ENCODE measurements at regions not wholly inside any gene's neighbourhood (a gene's known extent, or its start where the extent isn't known, plus 50 kb on each side); places are given as distances from the start of the nearest gene placed in this dataset.

GRCh38 chr6:121828146-121828886 is 392.9 kb downstream of the GJA1 start:
- H3K79me2 ChIP-seq, result no peaks in the 10 kb centered on the region
- H3K27ac ChIP-seq, result no peak overlapping the region
- no peaks in the 10 kb centered on the region for H3K36me3 ChIP-seq (ENCODE audit: control insufficient read depth, insufficient read depth, low read length)
- H3K4me3 ChIP-seq (ENCODE audit: low read depth, low read length), result no peak overlapping the region
- no peak overlapping the region for H2AFZ ChIP-seq
- H3K4me2 ChIP-seq (ENCODE audit: low read length), result no peak overlapping the region
- H3K9ac ChIP-seq, result no peak overlapping the region
- H3K4me1 ChIP-seq, result no peaks in the 10 kb centered on the region
- no peak for TF ChIP-seq CTCF (IDR thresholded peaks at IDR 0.05)
- no peaks in the 10 kb centered on the region for H3K27me3 ChIP-seq (ENCODE audit: control insufficient read depth, insufficient read depth, low read length)
- H3K9me3 ChIP-seq (ENCODE audit: control insufficient read depth, low read length), result no peaks in the 10 kb centered on the region

GRCh38 chr6:121830736-121831135 is 395.3 kb downstream of the GJA1 start:
- Histone ChIP-seq H2AFZ (no peak overlapping the region), H3K9me3 (ENCODE audit: control insufficient read depth, low read length) (no peaks in the 10 kb centered on the region), H3K27me3 (ENCODE audit: control insufficient read depth, insufficient read depth, low read length) (no peaks in the 10 kb centered on the region), H3K4me3 (ENCODE audit: low read depth, low read length) (no peak overlapping the region), H3K4me2 (ENCODE audit: low read length) (no peak overlapping the region), H3K9ac (no peak overlapping the region), H3K79me2 (no peaks in the 10 kb centered on the region), H3K36me3 (ENCODE audit: control insufficient read depth, insufficient read depth, low read length) (no peaks in the 10 kb centered on the region), H3K4me1 (no peaks in the 10 kb centered on the region), H3K27ac (no peak overlapping the region)
- TF ChIP-seq CTCF (IDR thresholded peaks at IDR 0.05), result no peak

- Histone ChIP-seq H3K79me2 (no peaks in the 10 kb centered on the region), H2AFZ (no peak overlapping the region), H3K27ac (no peak overlapping the region)
Observed at GRCh38 chr6:121835662-121836061, 400.2 kb downstream of the GJA1 start.

GRCh38 chr6:121837545-121838229 is 402.2 kb downstream of the GJA1 start:
- Histone ChIP-seq H2AFZ (no peak overlapping the region), H3K9me3 (ENCODE audit: control insufficient read depth, low read length) (no peaks in the 10 kb centered on the region), H3K9ac (no peak overlapping the region), H3K4me2 (ENCODE audit: low read length) (no peak overlapping the region), H3K4me3 (ENCODE audit: low read depth, low read length) (no peak overlapping the region), H3K79me2 (no peaks in the 10 kb centered on the region), H3K27me3 (ENCODE audit: control insufficient read depth, insufficient read depth, low read length) (no peaks in the 10 kb centered on the region), H3K4me1 (no peaks in the 10 kb centered on the region), H3K36me3 (ENCODE audit: control insufficient read depth, insufficient read depth, low read length) (no peaks in the 10 kb centered on the region), H3K27ac (no peak overlapping the region)
- no peak for TF ChIP-seq CTCF (IDR thresholded peaks at IDR 0.05)

More at GRCh38 chr6:121835662-121836061, 400.2 kb downstream of the GJA1 start:
- H3K4me1 ChIP-seq, result no peaks in the 10 kb centered on the region
- no peaks in the 10 kb centered on the region for H3K9me3 ChIP-seq (ENCODE audit: control insufficient read depth, low read length)
- no peaks in the 10 kb centered on the region for H3K36me3 ChIP-seq (ENCODE audit: control insufficient read depth, insufficient read depth, low read length)
- H3K4me2 ChIP-seq (ENCODE audit: low read length), result no peak overlapping the region
- H3K27me3 ChIP-seq (ENCODE audit: control insufficient read depth, insufficient read depth, low read length), result no peaks in the 10 kb centered on the region
- no peak for TF ChIP-seq CTCF (IDR thresholded peaks at IDR 0.05)
- H3K9ac ChIP-seq, result no peak overlapping the region
- no peak overlapping the region for H3K4me3 ChIP-seq (ENCODE audit: low read depth, low read length)

All from parathyroid adenoma (tissue), 2 donors.